Sigmoid colon (tissue), 4 donors: ENCODE measurements at regions not wholly inside any gene's neighbourhood (a gene's known extent, or its start where the extent isn't known, plus 50 kb on each side); places are given as distances from the start of the nearest gene placed in this dataset.

Experiments used
- POLR2A ChIP-seq, 2 donors: fragments of 450-650 bp; IDR thresholded peaks; one replicate each; pipeline ENCODE4 v1.6.1; 2016; ENCODE audit warnings: antibody characterized with exemption in 2 of 2, mild to moderate bottlenecking in 2 of 2, moderate library complexity in 2 of 2
- POLR2AphosphoS5 ChIP-seq, 4 donors: sonication (generic); formaldehyde crosslinking; IDR thresholded peaks; one replicate each; pipeline ENCODE4 v1.6.1; 2017; ENCODE audit warnings: antibody characterized with exemption in 4 of 4
- TF ChIP-seq, protein P1 (sequence below), 4 experiments: fragments of 450-650 bp in 3 of 4; fragments of 200-600 bp in 1 of 4; IDR thresholded peaks; one replicate each; pipeline ENCODE4 v1.5.1; 2016 to 2019; ENCODE audit warnings: antibody characterized with exemption in 4 of 4, mild to moderate bottlenecking in 3 of 4, moderate library complexity in 2 of 4

DNA sequence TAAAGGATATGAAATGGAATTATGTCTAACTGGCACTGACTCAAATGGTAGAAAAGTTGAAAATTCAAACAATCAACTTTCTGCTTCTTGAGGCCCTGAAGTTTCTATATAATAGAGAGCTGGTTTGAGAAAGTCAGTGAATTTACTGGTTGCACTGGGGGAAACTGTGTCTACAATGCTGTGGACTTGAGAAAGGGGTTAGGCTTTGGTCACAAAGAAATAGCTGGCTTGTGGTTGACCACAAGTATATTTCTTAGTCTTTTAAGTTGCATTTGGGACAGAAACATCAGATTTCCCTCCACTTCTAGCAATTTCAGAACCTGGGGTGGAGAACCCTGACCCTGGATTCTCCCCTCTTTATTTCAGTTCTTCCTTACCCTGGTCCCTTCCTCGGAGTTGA lies 192.6 kb upstream of the ACTBL2 start:
- TF ChIP-seq, protein P1, sequence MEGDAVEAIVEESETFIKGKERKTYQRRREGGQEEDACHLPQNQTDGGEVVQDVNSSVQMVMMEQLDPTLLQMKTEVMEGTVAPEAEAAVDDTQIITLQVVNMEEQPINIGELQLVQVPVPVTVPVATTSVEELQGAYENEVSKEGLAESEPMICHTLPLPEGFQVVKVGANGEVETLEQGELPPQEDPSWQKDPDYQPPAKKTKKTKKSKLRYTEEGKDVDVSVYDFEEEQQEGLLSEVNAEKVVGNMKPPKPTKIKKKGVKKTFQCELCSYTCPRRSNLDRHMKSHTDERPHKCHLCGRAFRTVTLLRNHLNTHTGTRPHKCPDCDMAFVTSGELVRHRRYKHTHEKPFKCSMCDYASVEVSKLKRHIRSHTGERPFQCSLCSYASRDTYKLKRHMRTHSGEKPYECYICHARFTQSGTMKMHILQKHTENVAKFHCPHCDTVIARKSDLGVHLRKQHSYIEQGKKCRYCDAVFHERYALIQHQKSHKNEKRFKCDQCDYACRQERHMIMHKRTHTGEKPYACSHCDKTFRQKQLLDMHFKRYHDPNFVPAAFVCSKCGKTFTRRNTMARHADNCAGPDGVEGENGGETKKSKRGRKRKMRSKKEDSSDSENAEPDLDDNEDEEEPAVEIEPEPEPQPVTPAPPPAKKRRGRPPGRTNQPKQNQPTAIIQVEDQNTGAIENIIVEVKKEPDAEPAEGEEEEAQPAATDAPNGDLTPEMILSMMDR (IDR thresholded peaks at IDR 0.05): no peak
- no peak for TF ChIP-seq POLR2A (IDR thresholded peaks at IDR 0.05)
- TF ChIP-seq POLR2AphosphoS5 (IDR thresholded peaks at IDR 0.05): no peak
